ENCODE measurements at regions not wholly inside any gene's neighbourhood (a gene's known extent, or its start where the extent isn't known, plus 50 kb on each side); places are given as distances from the start of the nearest gene placed in this dataset.

DNA sequence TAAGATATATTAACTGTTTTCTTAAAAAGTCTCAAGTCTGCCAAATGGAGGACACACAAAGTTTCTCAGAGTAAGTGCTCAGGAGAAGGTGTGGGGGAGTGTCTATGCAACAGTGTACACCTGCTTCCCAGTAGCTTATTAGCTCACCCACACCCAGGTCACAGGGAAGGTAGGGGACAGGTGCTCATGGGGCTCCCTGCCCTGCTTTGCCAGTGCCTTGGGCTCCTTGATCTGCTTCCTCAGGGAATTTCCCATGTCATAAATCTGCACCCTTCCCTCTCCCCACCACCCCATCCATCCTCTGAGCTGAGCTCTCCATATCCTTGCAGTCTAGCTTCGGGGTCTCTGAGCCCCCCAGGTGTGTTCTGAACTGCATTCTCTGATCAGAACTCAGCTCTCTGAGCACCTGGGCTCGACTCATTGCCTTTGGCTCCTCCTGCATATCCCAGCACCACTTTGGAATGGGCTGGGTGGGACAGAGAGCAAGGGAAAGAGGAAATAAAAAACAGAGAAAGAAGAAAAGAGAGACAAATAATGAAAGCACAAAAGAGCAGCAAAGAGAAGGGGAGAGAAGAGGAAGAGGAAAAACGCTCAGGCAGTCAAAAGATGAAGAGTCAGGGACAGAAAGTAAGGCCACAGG lies 87.0 kb upstream of the ATP1B1 start:
- no peak for DNase-seq (ENCODE audit: low read depth)
- H3K4me3 ChIP-seq (replicated peaks; ENCODE audit: low read depth, low read length) = no peak overlapping the region
- TF ChIP-seq, protein P1, sequence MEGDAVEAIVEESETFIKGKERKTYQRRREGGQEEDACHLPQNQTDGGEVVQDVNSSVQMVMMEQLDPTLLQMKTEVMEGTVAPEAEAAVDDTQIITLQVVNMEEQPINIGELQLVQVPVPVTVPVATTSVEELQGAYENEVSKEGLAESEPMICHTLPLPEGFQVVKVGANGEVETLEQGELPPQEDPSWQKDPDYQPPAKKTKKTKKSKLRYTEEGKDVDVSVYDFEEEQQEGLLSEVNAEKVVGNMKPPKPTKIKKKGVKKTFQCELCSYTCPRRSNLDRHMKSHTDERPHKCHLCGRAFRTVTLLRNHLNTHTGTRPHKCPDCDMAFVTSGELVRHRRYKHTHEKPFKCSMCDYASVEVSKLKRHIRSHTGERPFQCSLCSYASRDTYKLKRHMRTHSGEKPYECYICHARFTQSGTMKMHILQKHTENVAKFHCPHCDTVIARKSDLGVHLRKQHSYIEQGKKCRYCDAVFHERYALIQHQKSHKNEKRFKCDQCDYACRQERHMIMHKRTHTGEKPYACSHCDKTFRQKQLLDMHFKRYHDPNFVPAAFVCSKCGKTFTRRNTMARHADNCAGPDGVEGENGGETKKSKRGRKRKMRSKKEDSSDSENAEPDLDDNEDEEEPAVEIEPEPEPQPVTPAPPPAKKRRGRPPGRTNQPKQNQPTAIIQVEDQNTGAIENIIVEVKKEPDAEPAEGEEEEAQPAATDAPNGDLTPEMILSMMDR (IDR thresholded peaks at IDR 0.05; ENCODE audit: low read length, missing control alignments) = no peak

GRCh38 chr1:169020684-169021083 lies 85.8 kb upstream of the ATP1B1 start:
- TF ChIP-seq, protein P1 (IDR thresholded peaks at IDR 0.05; ENCODE audit: low read length, missing control alignments) = no peak
- no peak for DNase-seq (ENCODE audit: low read depth)
- H3K4me3 ChIP-seq (replicated peaks; ENCODE audit: low read depth, low read length) = no peak overlapping the region

- H3K4me3 ChIP-seq (replicated peaks; ENCODE audit: low read depth, low read length) = no peak overlapping the region
- TF ChIP-seq, protein P1 (IDR thresholded peaks at IDR 0.05; ENCODE audit: low read length, missing control alignments) = no peak
- DNase-seq (ENCODE audit: low read depth) = no peak
Measured at GRCh38 chr1:169022648-169023047, 83.8 kb upstream of the ATP1B1 start.

DNA sequence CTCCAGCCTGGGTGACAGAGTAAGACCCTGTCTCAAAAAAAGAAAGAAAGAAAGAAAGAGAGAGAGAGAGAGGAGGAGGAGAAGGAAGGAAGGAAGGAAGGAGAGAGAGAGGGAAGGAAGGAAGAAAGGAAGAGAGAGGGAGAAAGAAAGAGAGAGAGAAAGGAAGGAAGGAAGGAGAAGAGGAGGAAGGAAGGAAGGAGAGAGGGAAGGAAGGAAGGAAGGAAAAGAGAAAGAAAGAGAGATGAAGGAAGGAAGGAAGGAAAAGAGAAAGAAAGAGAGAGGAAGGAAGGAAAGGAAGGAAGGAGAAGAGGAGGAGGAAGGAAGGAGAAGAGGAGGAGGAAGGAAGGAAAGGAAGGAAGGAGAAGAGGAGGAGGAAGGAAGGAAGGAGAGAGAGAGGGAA lies 82.2 kb upstream of the ATP1B1 start:
- DNase-seq (ENCODE audit: low read depth) = no peak
- H3K4me3 ChIP-seq (replicated peaks; ENCODE audit: low read depth, low read length) = no peak overlapping the region
- TF ChIP-seq, protein P1 (IDR thresholded peaks at IDR 0.05; ENCODE audit: low read length, missing control alignments) = no peak

- TF ChIP-seq, protein P1 (IDR thresholded peaks at IDR 0.05; ENCODE audit: low read length, missing control alignments) = no peak
Measured at GRCh38 chr1:169024800-169025271, 81.7 kb upstream of the ATP1B1 start.

GRCh38 chr1:169025412-169025811 lies 81.1 kb upstream of the ATP1B1 start:
- no peak for DNase-seq (ENCODE audit: low read depth)
- no peak overlapping the region for H3K4me3 ChIP-seq (replicated peaks; ENCODE audit: low read depth, low read length)
- TF ChIP-seq, protein P1 (IDR thresholded peaks at IDR 0.05; ENCODE audit: low read length, missing control alignments) = no peak

More at GRCh38 chr1:169024800-169025271, 81.7 kb upstream of the ATP1B1 start:
- H3K4me3 ChIP-seq (replicated peaks; ENCODE audit: low read depth, low read length) = no peak overlapping the region
- no peak for DNase-seq (ENCODE audit: low read depth)

Measured in fibroblast of pulmonary artery (primary cell).